Sigmoid colon (tissue), 6 donors: ENCODE measurements at regions not wholly inside any gene's neighbourhood (a gene's known extent, or its start where the extent isn't known, plus 50 kb on each side); places are given as distances from the start of the nearest gene placed in this dataset.

Experiments used
- DNase-seq: peaks from one replicate; pipeline ENCODE4 v3.0.0-alpha.2; 2019
- H3K27ac ChIP-seq, 4 donors: fragments of 200-600 bp; sonication (generic); one replicate each; pipeline ENCODE4 v1.5.1; 2016 to 2019; ENCODE audit warnings: mild to moderate bottlenecking in 1 of 4
- H3K27me3 ChIP-seq, 3 donors: fragments of 200-600 bp; sonication (generic); one replicate each; pipeline ENCODE4 v1.5.1; 2019; ENCODE audit warnings: mild to moderate bottlenecking in 1 of 3
- H3K36me3 ChIP-seq, 4 donors: fragments of 200-600 bp; sonication (generic); one replicate each; pipeline ENCODE4 v1.5.1; 2016 to 2019
- H3K4me1 ChIP-seq, 4 donors: fragments of 200-600 bp; sonication (generic); one replicate each; pipeline ENCODE4 v1.5.1; 2017 to 2019
- H3K4me3 ChIP-seq, 4 donors: fragments of 200-600 bp; sonication (generic); one replicate each; pipeline ENCODE4 v1.5.1; 2017 to 2019; ENCODE audit warnings: mild to moderate bottlenecking in 2 of 4, moderate library complexity in 1 of 4
- H3K9me3 ChIP-seq, 4 donors: fragments of 200-600 bp in 3 of 4; sonication (generic) in 3 of 4; one replicate each; pipeline versions ENCODE4 v1.5.1 to v1.6.1; 2013 to 2019
- EP300 ChIP-seq, 4 donors: sonication (generic); formaldehyde crosslinking; IDR thresholded peaks; one replicate each; pipeline ENCODE4 v1.6.1; 2017; ENCODE audit warnings: antibody characterized with exemption in 4 of 4
- POLR2A ChIP-seq, 2 donors: fragments of 450-650 bp; IDR thresholded peaks; one replicate each; pipeline ENCODE4 v1.6.1; 2016; ENCODE audit warnings: antibody characterized with exemption in 2 of 2, mild to moderate bottlenecking in 2 of 2, moderate library complexity in 2 of 2
- POLR2AphosphoS5 ChIP-seq, 4 donors: sonication (generic); formaldehyde crosslinking; IDR thresholded peaks; one replicate each; pipeline ENCODE4 v1.6.1; 2017; ENCODE audit warnings: antibody characterized with exemption in 4 of 4
- WGBS, 2 donors: extraction: QIAGEN DNeasy Blood & Tissue Kit; methylation state at CpG; one replicate each; pipeline ENCODE4 v1.1.7; 2013; 5-methylcytosine and 5-hydroxymethylcytosine counted together
- intact Hi-C: fragments of 100-400 bp; cut with DNase I; formaldehyde crosslinking; loops from one replicate; pipeline ENCODE4 v1.15.1; 2023
- TF ChIP-seq, protein P1 (sequence below), 4 experiments: fragments of 450-650 bp in 3 of 4; fragments of 200-600 bp in 1 of 4; IDR thresholded peaks; one replicate each; pipeline ENCODE4 v1.5.1; 2016 to 2019; ENCODE audit warnings: antibody characterized with exemption in 4 of 4, mild to moderate bottlenecking in 3 of 4, moderate library complexity in 2 of 4
- donor health status: healthy with polysubstance abuse.
- donor health status: healthy.

GRCh38 chr6:25053875-25054371 is 118.2 kb upstream of the RIPOR2 start:
- intact Hi-C loops, result no loop called here
- Histone ChIP-seq H3K27ac (peak overlapping the region in 3 of 4 donors; percentile 46 to 66 (median 64)), H3K4me3 (no peak overlapping the region), H3K36me3 (no peaks in the 10 kb centered on the region), H3K27me3 (no peaks in the 10 kb centered on the region), H3K9me3 (no peaks in the 10 kb centered on the region), H3K4me1 (peaks cover 0 to 40% (median 34%) of the 10 kb centered on the region in 4 donors)
- DNase-seq, result no peak
- WGBS, 2 donors, result 62 to 71% methylated on average over 2 of the region's 2 CpGs
- TF ChIP-seq, protein P1, sequence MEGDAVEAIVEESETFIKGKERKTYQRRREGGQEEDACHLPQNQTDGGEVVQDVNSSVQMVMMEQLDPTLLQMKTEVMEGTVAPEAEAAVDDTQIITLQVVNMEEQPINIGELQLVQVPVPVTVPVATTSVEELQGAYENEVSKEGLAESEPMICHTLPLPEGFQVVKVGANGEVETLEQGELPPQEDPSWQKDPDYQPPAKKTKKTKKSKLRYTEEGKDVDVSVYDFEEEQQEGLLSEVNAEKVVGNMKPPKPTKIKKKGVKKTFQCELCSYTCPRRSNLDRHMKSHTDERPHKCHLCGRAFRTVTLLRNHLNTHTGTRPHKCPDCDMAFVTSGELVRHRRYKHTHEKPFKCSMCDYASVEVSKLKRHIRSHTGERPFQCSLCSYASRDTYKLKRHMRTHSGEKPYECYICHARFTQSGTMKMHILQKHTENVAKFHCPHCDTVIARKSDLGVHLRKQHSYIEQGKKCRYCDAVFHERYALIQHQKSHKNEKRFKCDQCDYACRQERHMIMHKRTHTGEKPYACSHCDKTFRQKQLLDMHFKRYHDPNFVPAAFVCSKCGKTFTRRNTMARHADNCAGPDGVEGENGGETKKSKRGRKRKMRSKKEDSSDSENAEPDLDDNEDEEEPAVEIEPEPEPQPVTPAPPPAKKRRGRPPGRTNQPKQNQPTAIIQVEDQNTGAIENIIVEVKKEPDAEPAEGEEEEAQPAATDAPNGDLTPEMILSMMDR (IDR thresholded peaks at IDR 0.05), result no peak
- no peak for TF ChIP-seq EP300 (IDR thresholded peaks at IDR 0.05)
- peak in 3 of 4 donors; percentile 27 to 47 (median 29) for TF ChIP-seq POLR2AphosphoS5 (IDR thresholded peaks at IDR 0.05)
- TF ChIP-seq POLR2A (IDR thresholded peaks at IDR 0.05), result no peak

DNA sequence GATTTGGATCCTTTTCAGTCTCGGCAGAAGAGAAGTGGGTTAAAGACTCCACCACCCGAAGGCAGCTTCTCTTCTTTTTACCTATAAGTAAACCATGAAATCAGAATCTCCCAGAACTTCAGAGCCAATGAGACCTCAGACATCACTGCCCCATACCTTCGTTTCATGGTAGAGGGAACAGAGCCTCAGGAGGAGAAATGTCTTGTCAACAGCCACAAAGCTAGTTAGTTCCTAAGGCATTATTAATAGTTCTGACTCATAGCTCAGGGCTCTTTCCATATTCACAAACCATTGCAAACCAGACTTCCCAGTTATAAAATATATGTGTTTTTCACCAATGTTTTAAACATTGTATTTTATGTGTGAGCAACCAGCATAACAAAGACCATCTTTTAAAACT is 118.7 kb upstream of the RIPOR2 start:
- no peak for DNase-seq
- peaks cover 0 to 40% (median 34%) of the 10 kb centered on the region in 4 donors for H3K4me1 ChIP-seq
- no peak overlapping the region for H3K4me3 ChIP-seq
- H3K27ac ChIP-seq, result peak overlapping the region in 3 of 4 donors; percentile 46 to 66 (median 64)
- 72 to 88% methylated on average over 3 of the region's 3 CpGs for WGBS, 2 donors
- TF ChIP-seq EP300 (IDR thresholded peaks at IDR 0.05), result no peak
- TF ChIP-seq POLR2A (IDR thresholded peaks at IDR 0.05), result no peak
- TF ChIP-seq, protein P1 (IDR thresholded peaks at IDR 0.05), result no peak
- TF ChIP-seq POLR2AphosphoS5 (IDR thresholded peaks at IDR 0.05), result no peak
- intact Hi-C loops, result no loop called here
- H3K27me3 ChIP-seq, result no peaks in the 10 kb centered on the region
- no peaks in the 10 kb centered on the region for H3K9me3 ChIP-seq
- H3K36me3 ChIP-seq, result no peaks in the 10 kb centered on the region

DNA sequence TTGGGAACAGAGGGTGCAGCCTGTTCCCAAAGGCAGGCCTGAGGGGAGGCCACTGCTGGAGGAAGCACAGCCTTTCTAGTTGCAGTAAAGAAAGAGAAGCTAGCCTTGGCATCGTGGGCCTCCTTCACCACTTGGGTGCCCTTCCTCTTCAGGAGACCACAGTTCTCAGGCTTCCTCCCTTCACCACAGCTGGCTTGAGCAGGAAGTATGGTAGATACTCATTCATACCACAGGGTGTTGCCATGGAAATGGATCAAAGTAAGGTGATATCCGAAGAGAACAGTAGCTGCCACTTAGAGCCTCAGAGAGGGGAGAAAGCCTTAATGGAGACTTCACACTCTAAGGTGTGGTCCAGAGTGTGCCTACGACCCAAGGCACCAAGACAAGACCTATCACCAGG is 120.4 kb upstream of the RIPOR2 start:
- Histone ChIP-seq H3K9me3 (no peaks in the 10 kb centered on the region), H3K4me3 (no peak overlapping the region), H3K27ac (no peak overlapping the region), H3K27me3 (no peaks in the 10 kb centered on the region), H3K36me3 (no peaks in the 10 kb centered on the region), H3K4me1 (peaks cover 0 to 23% (median 20%) of the 10 kb centered on the region in 4 donors)
- 47 to 84% methylated on average over 3 of the region's 3 CpGs for WGBS, 2 donors
- intact Hi-C loops, result no loop called here
- TF ChIP-seq, protein P1 (IDR thresholded peaks at IDR 0.05), result no peak
- no peak for TF ChIP-seq EP300 (IDR thresholded peaks at IDR 0.05)
- TF ChIP-seq POLR2A (IDR thresholded peaks at IDR 0.05), result no peak
- no peak for TF ChIP-seq POLR2AphosphoS5 (IDR thresholded peaks at IDR 0.05)
- no peak for DNase-seq

DNA sequence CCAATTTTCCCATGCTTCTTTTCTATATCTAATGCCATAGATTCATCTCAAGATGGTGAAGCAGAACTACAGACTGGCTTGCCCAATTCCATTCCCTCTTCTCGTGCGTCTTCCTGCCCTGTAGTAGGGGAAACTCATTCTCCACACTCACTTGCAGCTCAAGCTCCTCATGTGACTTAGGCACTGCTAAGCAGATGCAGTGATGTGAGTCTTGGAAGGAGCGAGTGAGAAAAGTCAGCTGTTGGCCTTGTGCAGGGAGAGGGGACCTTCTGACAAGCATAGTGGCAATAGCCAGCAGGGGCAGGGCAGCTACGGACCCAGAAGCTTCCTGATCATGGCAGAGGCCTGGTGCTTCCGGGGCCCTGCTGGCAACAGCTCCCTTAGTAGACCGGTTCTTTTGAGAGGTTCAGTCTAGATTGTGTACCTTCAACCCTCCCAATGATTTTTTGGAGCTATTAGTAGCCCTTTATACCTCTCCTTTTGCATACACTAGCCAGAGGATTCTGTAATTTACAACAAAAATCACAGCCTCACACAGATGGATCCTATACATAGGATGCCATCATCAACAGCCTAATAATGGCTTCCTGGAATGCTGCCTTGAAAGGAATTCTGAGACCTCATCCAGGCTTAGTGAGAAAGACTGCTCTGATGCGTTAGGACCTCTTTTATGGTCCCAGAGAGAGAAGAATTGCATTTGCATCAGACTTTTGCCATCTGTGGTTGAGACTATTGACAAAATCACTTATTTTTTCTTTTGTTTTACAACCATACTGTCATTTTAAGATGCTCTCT is 121.5 kb upstream of the RIPOR2 start:
- Histone ChIP-seq H3K27ac (no peak overlapping the region), H3K27me3 (no peaks in the 10 kb centered on the region)

GRCh38 chr6:25058441-25058840 is 122.7 kb upstream of the RIPOR2 start:
- no peak overlapping the region for H3K4me3 ChIP-seq
- H3K9me3 ChIP-seq, result no peaks in the 10 kb centered on the region
- no peaks in the 10 kb centered on the region for H3K27me3 ChIP-seq
- no peak overlapping the region for H3K27ac ChIP-seq
- peaks cover 0 to 16% (median 14%) of the 10 kb centered on the region in 4 donors for H3K4me1 ChIP-seq
- H3K36me3 ChIP-seq, result no peaks in the 10 kb centered on the region
- DNase-seq, result no peak
- 85 to 90% methylated on average over 5 of the region's 5 CpGs for WGBS, 2 donors
- intact Hi-C loops, result no loop called here
- TF ChIP-seq POLR2A (IDR thresholded peaks at IDR 0.05) (no peak), EP300 (IDR thresholded peaks at IDR 0.05) (no peak), POLR2AphosphoS5 (IDR thresholded peaks at IDR 0.05) (no peak)
- TF ChIP-seq, protein P1 (IDR thresholded peaks at IDR 0.05), result no peak

More for the DNA sequence above, 121.5 kb upstream of the RIPOR2 start:
- Histone ChIP-seq H3K36me3 (no peaks in the 10 kb centered on the region), H3K4me1 (peaks cover 0 to 20% (median 18%) of the 10 kb centered on the region in 4 donors), H3K9me3 (no peaks in the 10 kb centered on the region), H3K4me3 (no peak overlapping the region)
- DNase-seq, result no peak
- TF ChIP-seq EP300 (IDR thresholded peaks at IDR 0.05) (no peak), POLR2AphosphoS5 (IDR thresholded peaks at IDR 0.05) (peak in 1 of 4 donors; percentile 47)
- intact Hi-C loops, result no loop called here
- WGBS, 2 donors, result 85 to 92% methylated on average over 7 of the region's 7 CpGs
